ENCODE measurements at regions not wholly inside any gene's neighbourhood (a gene's known extent, or its start where the extent isn't known, plus 50 kb on each side); places are given as distances from the start of the nearest gene placed in this dataset.

DNA sequence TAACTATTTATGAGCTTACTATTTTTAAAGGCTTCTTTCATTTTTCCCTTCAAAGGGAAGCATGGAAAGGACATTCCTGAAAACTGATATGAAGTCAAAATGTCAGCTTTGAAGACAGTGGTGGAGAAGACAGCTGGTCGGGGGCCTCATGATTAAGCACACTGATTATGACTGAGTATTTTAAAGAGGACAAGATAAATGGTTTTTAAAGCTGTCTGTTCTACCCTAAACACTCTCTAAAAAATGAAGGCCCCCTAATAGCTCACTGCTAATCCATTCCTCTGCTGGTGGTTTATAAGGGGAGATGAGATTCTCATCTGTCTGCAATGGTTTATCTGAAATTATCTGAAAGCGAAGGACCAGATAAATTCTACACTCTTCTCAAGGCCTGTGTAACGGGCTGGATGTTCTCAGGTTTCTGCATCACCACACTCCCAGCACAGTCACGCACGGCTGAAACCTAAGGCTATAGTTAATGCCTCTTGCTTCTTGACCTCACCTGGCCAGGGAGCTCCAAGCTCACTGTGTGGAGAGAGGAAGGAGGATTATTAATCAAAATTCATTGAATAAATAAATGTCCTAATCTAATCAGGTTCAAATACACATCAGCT lies 86.9 kb upstream of the DOCK9 start:
- no peak for TF ChIP-seq EZH2 (IDR thresholded peaks at IDR 0.05; ENCODE audit: borderline replicate concordance, low read length)
- TF ChIP-seq, protein P1, sequence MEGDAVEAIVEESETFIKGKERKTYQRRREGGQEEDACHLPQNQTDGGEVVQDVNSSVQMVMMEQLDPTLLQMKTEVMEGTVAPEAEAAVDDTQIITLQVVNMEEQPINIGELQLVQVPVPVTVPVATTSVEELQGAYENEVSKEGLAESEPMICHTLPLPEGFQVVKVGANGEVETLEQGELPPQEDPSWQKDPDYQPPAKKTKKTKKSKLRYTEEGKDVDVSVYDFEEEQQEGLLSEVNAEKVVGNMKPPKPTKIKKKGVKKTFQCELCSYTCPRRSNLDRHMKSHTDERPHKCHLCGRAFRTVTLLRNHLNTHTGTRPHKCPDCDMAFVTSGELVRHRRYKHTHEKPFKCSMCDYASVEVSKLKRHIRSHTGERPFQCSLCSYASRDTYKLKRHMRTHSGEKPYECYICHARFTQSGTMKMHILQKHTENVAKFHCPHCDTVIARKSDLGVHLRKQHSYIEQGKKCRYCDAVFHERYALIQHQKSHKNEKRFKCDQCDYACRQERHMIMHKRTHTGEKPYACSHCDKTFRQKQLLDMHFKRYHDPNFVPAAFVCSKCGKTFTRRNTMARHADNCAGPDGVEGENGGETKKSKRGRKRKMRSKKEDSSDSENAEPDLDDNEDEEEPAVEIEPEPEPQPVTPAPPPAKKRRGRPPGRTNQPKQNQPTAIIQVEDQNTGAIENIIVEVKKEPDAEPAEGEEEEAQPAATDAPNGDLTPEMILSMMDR (IDR thresholded peaks at IDR 0.05; ENCODE audit: low read length), result no peak
- Histone ChIP-seq H2AFZ (ENCODE audit: low read length) (no peak overlapping the region), H3K27me3 (ENCODE audit: insufficient read depth, low read length) (no peaks in the 10 kb centered on the region), H3K4me2 (ENCODE audit: low read length) (no peak overlapping the region), H3K27ac (ENCODE audit: low read depth, low read length, poor library complexity, severe bottlenecking) (no peak overlapping the region), H3K9ac (ENCODE audit: low read length) (no peak overlapping the region), H3K36me3 (ENCODE audit: insufficient read depth, low read length) (no peaks in the 10 kb centered on the region), H3K9me3 (ENCODE audit: low read length) (no peaks in the 10 kb centered on the region), H3K4me3 (ENCODE audit: low read depth, low read length, poor library complexity, severe bottlenecking) (no peak overlapping the region), H3K9me2 (ENCODE audit: low read depth, low read length) (no peaks in the 10 kb centered on the region), H3F3A (ENCODE audit: insufficient read depth, low read length) (no peaks in the 10 kb centered on the region), H3K4me1 (ENCODE audit: insufficient read depth, low read length, severe bottlenecking) (no peaks in the 10 kb centered on the region), H4K20me1 (ENCODE audit: insufficient read depth, low read length) (no peaks in the 10 kb centered on the region), H3K79me2 (ENCODE audit: insufficient read depth, low read length) (no peaks in the 10 kb centered on the region)

DNA sequence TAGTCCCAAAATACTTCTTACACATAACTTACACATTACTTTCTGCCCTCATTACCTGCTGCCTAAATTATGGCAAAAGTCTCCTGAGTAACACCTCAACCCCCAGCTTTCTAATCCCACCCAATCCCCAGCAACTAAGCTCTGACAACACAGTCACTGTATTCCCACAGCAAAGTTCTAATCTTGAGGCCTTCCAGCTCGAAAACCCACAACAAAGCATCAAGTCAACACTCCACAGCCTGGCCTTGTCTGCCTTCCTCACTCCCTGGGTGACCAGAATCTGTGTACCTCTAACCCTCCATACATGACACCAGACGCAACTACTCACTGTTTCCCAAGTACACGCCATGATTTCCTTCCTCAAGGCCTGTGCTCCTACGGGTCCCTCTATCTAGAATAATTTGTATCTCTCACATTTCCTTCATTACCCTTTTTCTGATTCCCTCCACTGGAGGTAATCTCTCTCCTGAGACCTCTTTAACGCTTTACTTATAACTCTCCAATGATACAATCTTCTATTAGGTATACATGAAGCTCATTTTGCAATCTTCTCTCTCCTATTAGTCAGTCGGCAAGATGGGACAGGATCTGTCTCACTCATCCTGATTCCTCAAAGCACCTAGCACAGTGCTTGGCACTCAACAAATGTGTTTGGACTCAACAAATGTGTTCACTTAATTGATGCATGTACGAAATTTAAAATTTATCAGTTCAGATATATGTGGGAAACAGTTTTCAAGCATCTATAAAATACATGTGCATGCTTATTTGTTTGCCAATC lies 87.6 kb upstream of the DOCK9 start:
- H3K4me1 ChIP-seq (ENCODE audit: insufficient read depth, low read length, severe bottlenecking), result no peaks in the 10 kb centered on the region
- no peak overlapping the region for H3K4me2 ChIP-seq (ENCODE audit: low read length)
- no peak overlapping the region for H3K9ac ChIP-seq (ENCODE audit: low read length)
- H3K79me2 ChIP-seq (ENCODE audit: insufficient read depth, low read length), result no peaks in the 10 kb centered on the region
- H2AFZ ChIP-seq (ENCODE audit: low read length), result no peak overlapping the region
- H3K27ac ChIP-seq (ENCODE audit: low read depth, low read length, poor library complexity, severe bottlenecking), result no peak overlapping the region
- no peaks in the 10 kb centered on the region for H3K9me3 ChIP-seq (ENCODE audit: low read length)
- no peaks in the 10 kb centered on the region for H3F3A ChIP-seq (ENCODE audit: insufficient read depth, low read length)
- H4K20me1 ChIP-seq (ENCODE audit: insufficient read depth, low read length), result no peaks in the 10 kb centered on the region
- no peaks in the 10 kb centered on the region for H3K36me3 ChIP-seq (ENCODE audit: insufficient read depth, low read length)
- no peaks in the 10 kb centered on the region for H3K9me2 ChIP-seq (ENCODE audit: low read depth, low read length)
- TF ChIP-seq, protein P1 (IDR thresholded peaks at IDR 0.05; ENCODE audit: low read length), result no peak
- TF ChIP-seq EZH2 (IDR thresholded peaks at IDR 0.05; ENCODE audit: borderline replicate concordance, low read length), result no peak
- H3K4me3 ChIP-seq (ENCODE audit: low read depth, low read length, poor library complexity, severe bottlenecking), result no peak overlapping the region
- H3K27me3 ChIP-seq (ENCODE audit: insufficient read depth, low read length), result no peaks in the 10 kb centered on the region

DNA sequence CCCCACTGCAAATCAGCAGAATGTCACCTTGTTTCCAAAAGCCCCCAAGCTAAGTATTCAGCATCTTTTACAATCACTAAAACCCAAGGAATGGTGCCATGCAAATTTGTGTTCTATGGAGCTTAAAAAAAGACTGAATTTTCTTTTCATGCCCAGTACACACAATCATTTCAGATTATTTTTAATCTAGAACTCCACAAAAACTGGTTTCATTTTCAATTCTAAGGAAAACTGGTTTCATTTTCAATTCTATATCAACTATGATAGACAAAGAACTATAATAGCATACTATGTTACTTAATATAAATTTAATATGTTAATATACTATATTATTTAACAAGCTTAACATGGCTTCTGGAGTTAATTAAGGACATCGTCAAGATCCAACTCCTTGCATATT lies 88.4 kb upstream of the DOCK9 start:
- H3K27me3 ChIP-seq (ENCODE audit: insufficient read depth, low read length), result no peaks in the 10 kb centered on the region
- no peak for TF ChIP-seq EZH2 (IDR thresholded peaks at IDR 0.05; ENCODE audit: borderline replicate concordance, low read length)
- TF ChIP-seq, protein P1 (IDR thresholded peaks at IDR 0.05; ENCODE audit: low read length), result no peak
- no peaks in the 10 kb centered on the region for H3F3A ChIP-seq (ENCODE audit: insufficient read depth, low read length)
- no peaks in the 10 kb centered on the region for H4K20me1 ChIP-seq (ENCODE audit: insufficient read depth, low read length)
- no peaks in the 10 kb centered on the region for H3K9me2 ChIP-seq (ENCODE audit: low read depth, low read length)
- H3K4me1 ChIP-seq (ENCODE audit: insufficient read depth, low read length, severe bottlenecking), result no peaks in the 10 kb centered on the region
- H2AFZ ChIP-seq (ENCODE audit: low read length), result no peak overlapping the region
- no peaks in the 10 kb centered on the region for H3K36me3 ChIP-seq (ENCODE audit: insufficient read depth, low read length)
- no peaks in the 10 kb centered on the region for H3K79me2 ChIP-seq (ENCODE audit: insufficient read depth, low read length)
- H3K9ac ChIP-seq (ENCODE audit: low read length), result no peak overlapping the region
- no peak overlapping the region for H3K27ac ChIP-seq (ENCODE audit: low read depth, low read length, poor library complexity, severe bottlenecking)
- H3K4me3 ChIP-seq (ENCODE audit: low read depth, low read length, poor library complexity, severe bottlenecking), result no peak overlapping the region
- H3K9me3 ChIP-seq (ENCODE audit: low read length), result no peaks in the 10 kb centered on the region
- no peak overlapping the region for H3K4me2 ChIP-seq (ENCODE audit: low read length)
